ENCODE measurements at regions not wholly inside any gene's neighbourhood (a gene's known extent, or its start where the extent isn't known, plus 50 kb on each side); places are given as distances from the start of the nearest gene placed in this dataset.

DNA sequence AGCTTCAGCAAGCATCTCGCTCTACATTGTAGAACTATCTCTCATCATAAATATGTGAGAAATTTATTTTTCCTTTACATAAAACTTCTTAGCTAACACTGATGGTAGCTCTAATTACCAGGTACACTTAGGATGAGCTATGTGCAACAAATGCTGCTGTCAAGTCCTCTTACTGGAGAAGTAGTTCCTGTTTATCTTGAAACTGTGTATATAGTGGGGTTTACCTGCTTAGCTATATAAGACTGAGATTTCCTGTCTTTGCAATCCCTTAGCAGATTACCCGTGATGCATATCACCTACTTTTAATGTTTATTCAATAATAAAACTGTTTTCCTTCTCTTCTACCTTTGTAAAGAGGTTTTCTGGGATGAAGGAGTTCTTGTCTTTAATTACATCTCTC, 98.0 kb upstream of the USP15 start:
- Histone ChIP-seq H3K36me3 (ENCODE audit: control insufficient read depth in 4 of 4, insufficient read depth in 3 of 4, low read depth in 1 of 4, low read length in 3 of 4) (no peaks in the 10 kb centered on the region), H3K4me3 (ENCODE audit: low read depth in 1 of 3, low read length in 3 of 3) (no peak overlapping the region), H3K9me3 (ENCODE audit: control insufficient read depth in 4 of 4, low read length in 3 of 4) (no peaks in the 10 kb centered on the region), H3K27me3 (ENCODE audit: control insufficient read depth in 4 of 4, insufficient read depth in 4 of 4, low read length in 3 of 4) (no peaks in the 10 kb centered on the region), H3K9ac (ENCODE audit: low read depth in 1 of 2, low read length in 2 of 2) (no peak overlapping the region), H3K27ac (ENCODE audit: low read depth in 1 of 2, low read length in 2 of 2) (no peak overlapping the region), H3K4me1 (ENCODE audit: control insufficient read depth in 4 of 4, insufficient read depth in 4 of 4, low read length in 3 of 4) (no peaks in the 10 kb centered on the region)
- WGBS, result 79% methylated on average over 2 of the region's 2 CpGs
- no peak for TF ChIP-seq HNF4G (IDR thresholded peaks at IDR 0.05)
- no peak for DNase-seq (ENCODE audit: low spot score)

DNA sequence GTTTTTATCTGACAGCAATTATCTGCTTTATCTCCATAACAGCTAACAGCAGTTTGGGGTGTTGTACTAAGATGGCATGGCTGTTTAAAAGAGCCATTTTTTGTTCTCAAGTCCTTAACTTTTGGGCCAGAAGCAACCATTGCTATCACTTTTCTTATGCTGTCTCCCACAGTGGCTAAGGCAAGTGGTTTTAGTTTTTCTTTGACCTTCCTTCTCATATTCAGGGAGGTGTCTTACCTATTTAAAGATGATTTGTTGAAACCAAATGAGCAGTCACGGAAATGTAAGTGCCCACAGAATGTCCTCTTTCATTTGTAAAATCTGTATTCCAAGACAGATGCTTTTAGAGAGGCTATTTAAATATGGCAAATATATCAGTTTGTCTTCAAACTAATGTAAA, 96.8 kb upstream of the USP15 start:
- WGBS, result 81% methylated on average over 1 of the region's 1 CpG
- no peak for DNase-seq (ENCODE audit: low spot score)

DNA sequence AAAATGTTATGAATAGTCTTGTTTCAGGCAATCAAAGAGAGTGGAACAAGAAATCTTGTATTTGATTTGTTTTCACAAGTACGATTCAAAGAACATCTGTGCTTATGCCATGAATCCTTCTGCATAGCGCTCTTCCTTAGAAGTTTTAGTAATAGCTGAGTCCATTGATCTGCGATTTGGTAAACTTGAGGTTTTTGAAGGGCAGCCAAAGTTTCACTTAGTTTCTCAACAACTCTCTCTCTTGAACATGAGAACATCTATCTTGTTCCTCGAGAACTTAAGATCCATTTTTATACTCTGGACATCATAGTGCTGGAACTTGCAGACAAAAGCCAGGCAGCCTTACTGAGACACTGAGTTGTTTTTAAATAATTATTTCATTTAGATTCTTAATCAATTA, 96.2 kb upstream of the USP15 start:
- Histone ChIP-seq H3K36me3 (ENCODE audit: control insufficient read depth in 4 of 4, insufficient read depth in 3 of 4, low read depth in 1 of 4, low read length in 3 of 4) (no peaks in the 10 kb centered on the region), H3K4me3 (ENCODE audit: low read depth in 1 of 3, low read length in 3 of 3) (no peak overlapping the region), H3K27me3 (ENCODE audit: control insufficient read depth in 4 of 4, insufficient read depth in 4 of 4, low read length in 3 of 4) (no peaks in the 10 kb centered on the region), H3K9ac (ENCODE audit: low read depth in 1 of 2, low read length in 2 of 2) (no peak overlapping the region), H3K4me1 (ENCODE audit: control insufficient read depth in 4 of 4, insufficient read depth in 4 of 4, low read length in 3 of 4) (no peaks in the 10 kb centered on the region), H3K27ac (ENCODE audit: low read depth in 1 of 2, low read length in 2 of 2) (no peak overlapping the region), H3K9me3 (ENCODE audit: control insufficient read depth in 4 of 4, low read length in 3 of 4) (no peaks in the 10 kb centered on the region)
- 87% methylated on average over 4 of the region's 4 CpGs for WGBS
- DNase-seq (ENCODE audit: low spot score), result no peak
- no peak for TF ChIP-seq ATF3 (IDR thresholded peaks at IDR 0.05)
- TF ChIP-seq, protein P1, sequence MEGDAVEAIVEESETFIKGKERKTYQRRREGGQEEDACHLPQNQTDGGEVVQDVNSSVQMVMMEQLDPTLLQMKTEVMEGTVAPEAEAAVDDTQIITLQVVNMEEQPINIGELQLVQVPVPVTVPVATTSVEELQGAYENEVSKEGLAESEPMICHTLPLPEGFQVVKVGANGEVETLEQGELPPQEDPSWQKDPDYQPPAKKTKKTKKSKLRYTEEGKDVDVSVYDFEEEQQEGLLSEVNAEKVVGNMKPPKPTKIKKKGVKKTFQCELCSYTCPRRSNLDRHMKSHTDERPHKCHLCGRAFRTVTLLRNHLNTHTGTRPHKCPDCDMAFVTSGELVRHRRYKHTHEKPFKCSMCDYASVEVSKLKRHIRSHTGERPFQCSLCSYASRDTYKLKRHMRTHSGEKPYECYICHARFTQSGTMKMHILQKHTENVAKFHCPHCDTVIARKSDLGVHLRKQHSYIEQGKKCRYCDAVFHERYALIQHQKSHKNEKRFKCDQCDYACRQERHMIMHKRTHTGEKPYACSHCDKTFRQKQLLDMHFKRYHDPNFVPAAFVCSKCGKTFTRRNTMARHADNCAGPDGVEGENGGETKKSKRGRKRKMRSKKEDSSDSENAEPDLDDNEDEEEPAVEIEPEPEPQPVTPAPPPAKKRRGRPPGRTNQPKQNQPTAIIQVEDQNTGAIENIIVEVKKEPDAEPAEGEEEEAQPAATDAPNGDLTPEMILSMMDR (IDR thresholded peaks at IDR 0.05; ENCODE audit: low read depth, low read length, missing input control), result no peak
- no peak for TF ChIP-seq ZBTB33 (IDR thresholded peaks at IDR 0.05)
- TF ChIP-seq YY1 (IDR thresholded peaks at IDR 0.05), result no peak
- TF ChIP-seq FOXA1 (IDR thresholded peaks at IDR 0.05), result no peak
- no peak for TF ChIP-seq RXRA (IDR thresholded peaks at IDR 0.05)
- no peak for TF ChIP-seq JUND (IDR thresholded peaks at IDR 0.05)
- no peak for TF ChIP-seq SP1 (IDR thresholded peaks at IDR 0.05)
- TF ChIP-seq HNF4A (conservative IDR thresholded peaks at IDR 0.05), result no peak
- TF ChIP-seq MAX (IDR thresholded peaks at IDR 0.05), result no peak
- no peak for TF ChIP-seq RAD21 (IDR thresholded peaks at IDR 0.05)
- TF ChIP-seq NR2F2 (IDR thresholded peaks at IDR 0.05), result no peak
- TF ChIP-seq TAF1 (conservative IDR thresholded peaks at IDR 0.05), result no peak
- TF ChIP-seq, protein P2, sequence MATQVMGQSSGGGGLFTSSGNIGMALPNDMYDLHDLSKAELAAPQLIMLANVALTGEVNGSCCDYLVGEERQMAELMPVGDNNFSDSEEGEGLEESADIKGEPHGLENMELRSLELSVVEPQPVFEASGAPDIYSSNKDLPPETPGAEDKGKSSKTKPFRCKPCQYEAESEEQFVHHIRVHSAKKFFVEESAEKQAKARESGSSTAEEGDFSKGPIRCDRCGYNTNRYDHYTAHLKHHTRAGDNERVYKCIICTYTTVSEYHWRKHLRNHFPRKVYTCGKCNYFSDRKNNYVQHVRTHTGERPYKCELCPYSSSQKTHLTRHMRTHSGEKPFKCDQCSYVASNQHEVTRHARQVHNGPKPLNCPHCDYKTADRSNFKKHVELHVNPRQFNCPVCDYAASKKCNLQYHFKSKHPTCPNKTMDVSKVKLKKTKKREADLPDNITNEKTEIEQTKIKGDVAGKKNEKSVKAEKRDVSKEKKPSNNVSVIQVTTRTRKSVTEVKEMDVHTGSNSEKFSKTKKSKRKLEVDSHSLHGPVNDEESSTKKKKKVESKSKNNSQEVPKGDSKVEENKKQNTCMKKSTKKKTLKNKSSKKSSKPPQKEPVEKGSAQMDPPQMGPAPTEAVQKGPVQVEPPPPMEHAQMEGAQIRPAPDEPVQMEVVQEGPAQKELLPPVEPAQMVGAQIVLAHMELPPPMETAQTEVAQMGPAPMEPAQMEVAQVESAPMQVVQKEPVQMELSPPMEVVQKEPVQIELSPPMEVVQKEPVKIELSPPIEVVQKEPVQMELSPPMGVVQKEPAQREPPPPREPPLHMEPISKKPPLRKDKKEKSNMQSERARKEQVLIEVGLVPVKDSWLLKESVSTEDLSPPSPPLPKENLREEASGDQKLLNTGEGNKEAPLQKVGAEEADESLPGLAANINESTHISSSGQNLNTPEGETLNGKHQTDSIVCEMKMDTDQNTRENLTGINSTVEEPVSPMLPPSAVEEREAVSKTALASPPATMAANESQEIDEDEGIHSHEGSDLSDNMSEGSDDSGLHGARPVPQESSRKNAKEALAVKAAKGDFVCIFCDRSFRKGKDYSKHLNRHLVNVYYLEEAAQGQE (IDR thresholded peaks at IDR 0.05), result no peak
- TF ChIP-seq GABPA (IDR thresholded peaks at IDR 0.05 in 1 of 2, conservative IDR thresholded peaks at IDR 0.05 in 1 of 2), result no peak
- no peak for TF ChIP-seq HNF4G (IDR thresholded peaks at IDR 0.05)
- TF ChIP-seq EGR1 (IDR thresholded peaks at IDR 0.05; ENCODE audit: low read depth in 2 of 2), result no peak

More for the DNA sequence above, 96.8 kb upstream of the USP15 start:
- H3K9ac ChIP-seq (ENCODE audit: low read depth in 1 of 2, low read length in 2 of 2), result no peak overlapping the region
- H3K36me3 ChIP-seq (ENCODE audit: control insufficient read depth in 4 of 4, insufficient read depth in 3 of 4, low read depth in 1 of 4, low read length in 3 of 4), result no peaks in the 10 kb centered on the region
- no peak overlapping the region for H3K27ac ChIP-seq (ENCODE audit: low read depth in 1 of 2, low read length in 2 of 2)
- H3K27me3 ChIP-seq (ENCODE audit: control insufficient read depth in 4 of 4, insufficient read depth in 4 of 4, low read length in 3 of 4), result no peaks in the 10 kb centered on the region
- no peak overlapping the region for H3K4me3 ChIP-seq (ENCODE audit: low read depth in 1 of 3, low read length in 3 of 3)
- no peaks in the 10 kb centered on the region for H3K9me3 ChIP-seq (ENCODE audit: control insufficient read depth in 4 of 4, low read length in 3 of 4)
- TF ChIP-seq FOXA1 (IDR thresholded peaks at IDR 0.05) (no peak), EGR1 (IDR thresholded peaks at IDR 0.05; ENCODE audit: low read depth in 2 of 2) (no peak), RAD21 (IDR thresholded peaks at IDR 0.05) (no peak)
- H3K4me1 ChIP-seq (ENCODE audit: control insufficient read depth in 4 of 4, insufficient read depth in 4 of 4, low read length in 3 of 4), result no peaks in the 10 kb centered on the region
